ENCODE measurements at regions not wholly inside any gene's neighbourhood (a gene's known extent, or its start where the extent isn't known, plus 50 kb on each side); places are given as distances from the start of the nearest gene placed in this dataset.
A peak's percentile ranks its signal among the peaks of the same experiment; 100 is the strongest.

DNA sequence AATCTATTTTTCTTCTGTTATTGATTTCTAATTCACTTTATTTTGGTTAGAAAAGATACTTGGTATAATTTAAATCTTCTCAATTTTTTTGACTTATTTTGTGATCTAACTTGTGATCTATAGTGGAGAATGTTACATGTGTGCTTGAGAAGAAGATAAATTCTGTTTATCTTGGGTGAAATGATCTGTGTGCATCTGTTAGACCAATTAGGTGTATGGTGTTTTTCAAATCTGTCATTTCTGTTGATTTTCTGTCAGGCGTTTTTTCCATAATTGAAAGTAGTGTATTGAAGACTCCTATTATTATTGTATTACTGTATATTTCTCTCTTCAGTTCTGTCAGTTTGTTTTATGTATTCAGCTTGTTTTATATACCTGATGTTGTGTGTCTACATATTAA lies 1668.3 kb downstream of the PLA2G4A start:
- Mint-ChIP-seq H3K27me3 (ENCODE audit: low read depth, poor library complexity) (peaks cover 2% of the 10 kb centered on the region), H3K27ac (no peak overlapping the region)

DNA sequence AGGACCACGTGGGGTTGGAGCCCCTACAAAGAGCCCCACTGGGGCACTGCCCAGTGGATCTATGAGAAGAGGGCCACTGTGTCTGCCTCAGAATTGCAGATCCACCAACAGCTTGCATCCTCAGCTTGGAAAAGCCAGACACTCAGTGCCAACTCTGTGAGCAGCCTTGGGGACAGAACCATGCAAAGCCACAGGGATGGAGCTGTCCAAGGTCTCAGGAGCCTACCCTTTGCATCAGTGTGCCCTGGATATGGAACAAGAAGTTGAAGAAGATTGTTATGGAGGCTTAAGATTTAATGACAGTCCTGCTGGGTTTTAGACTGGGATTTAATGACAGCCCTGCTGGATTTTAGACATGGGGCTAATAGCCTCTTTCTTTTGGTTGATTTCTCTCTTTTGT lies 1670.9 kb downstream of the PLA2G4A start:
- Mint-ChIP-seq H3K4me1 (no peaks in the 10 kb centered on the region), H3K27me3 (ENCODE audit: low read depth, poor library complexity) (no peaks in the 10 kb centered on the region), H3K4me3 (no peak overlapping the region), H3K27ac (no peak overlapping the region), H3K9me3 (peaks cover 6% of the 10 kb centered on the region), H3K36me3 (ENCODE audit: low read depth) (no peaks in the 10 kb centered on the region)
- TF ChIP-seq, protein P1, sequence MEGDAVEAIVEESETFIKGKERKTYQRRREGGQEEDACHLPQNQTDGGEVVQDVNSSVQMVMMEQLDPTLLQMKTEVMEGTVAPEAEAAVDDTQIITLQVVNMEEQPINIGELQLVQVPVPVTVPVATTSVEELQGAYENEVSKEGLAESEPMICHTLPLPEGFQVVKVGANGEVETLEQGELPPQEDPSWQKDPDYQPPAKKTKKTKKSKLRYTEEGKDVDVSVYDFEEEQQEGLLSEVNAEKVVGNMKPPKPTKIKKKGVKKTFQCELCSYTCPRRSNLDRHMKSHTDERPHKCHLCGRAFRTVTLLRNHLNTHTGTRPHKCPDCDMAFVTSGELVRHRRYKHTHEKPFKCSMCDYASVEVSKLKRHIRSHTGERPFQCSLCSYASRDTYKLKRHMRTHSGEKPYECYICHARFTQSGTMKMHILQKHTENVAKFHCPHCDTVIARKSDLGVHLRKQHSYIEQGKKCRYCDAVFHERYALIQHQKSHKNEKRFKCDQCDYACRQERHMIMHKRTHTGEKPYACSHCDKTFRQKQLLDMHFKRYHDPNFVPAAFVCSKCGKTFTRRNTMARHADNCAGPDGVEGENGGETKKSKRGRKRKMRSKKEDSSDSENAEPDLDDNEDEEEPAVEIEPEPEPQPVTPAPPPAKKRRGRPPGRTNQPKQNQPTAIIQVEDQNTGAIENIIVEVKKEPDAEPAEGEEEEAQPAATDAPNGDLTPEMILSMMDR (IDR thresholded peaks at IDR 0.05) = no peak
- DNase-seq = peak; percentile 27

More for the DNA sequence above, 1668.3 kb downstream of the PLA2G4A start:
- H3K4me3 Mint-ChIP-seq = no peak overlapping the region
- no peaks in the 10 kb centered on the region for H3K36me3 Mint-ChIP-seq (ENCODE audit: low read depth)
- peaks cover 6% of the 10 kb centered on the region for H3K9me3 Mint-ChIP-seq
- DNase-seq = no peak
- H3K4me1 Mint-ChIP-seq = no peaks in the 10 kb centered on the region
- TF ChIP-seq, protein P1 (IDR thresholded peaks at IDR 0.05) = no peak

DNA sequence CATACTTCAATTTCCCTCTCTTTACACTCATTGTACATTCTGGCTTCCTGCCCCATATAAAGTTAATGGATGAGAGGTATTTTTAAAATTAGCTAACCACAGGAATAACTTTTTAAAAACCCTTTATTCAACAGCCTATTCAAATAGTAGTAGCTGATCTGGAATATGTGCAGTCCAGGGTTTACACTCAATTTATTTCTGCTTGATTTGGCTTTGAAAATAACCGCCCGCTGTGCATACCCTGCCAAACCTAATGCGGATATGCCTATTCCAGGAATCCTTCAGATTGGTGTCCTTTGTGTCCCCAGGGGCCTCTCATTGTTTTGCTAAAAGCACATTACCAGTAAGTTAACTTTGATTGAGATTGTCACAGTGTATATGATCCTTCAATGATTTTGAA lies 1686.2 kb downstream of the PLA2G4A start:
- TF ChIP-seq, protein P1 (IDR thresholded peaks at IDR 0.05) = no peak
- Mint-ChIP-seq H3K36me3 (ENCODE audit: low read depth) (no peaks in the 10 kb centered on the region), H3K9me3 (no peaks in the 10 kb centered on the region), H3K27ac (no peak overlapping the region), H3K27me3 (ENCODE audit: low read depth, poor library complexity) (no peaks in the 10 kb centered on the region), H3K4me1 (no peaks in the 10 kb centered on the region), H3K4me3 (no peak overlapping the region)
- no peak for DNase-seq

DNA sequence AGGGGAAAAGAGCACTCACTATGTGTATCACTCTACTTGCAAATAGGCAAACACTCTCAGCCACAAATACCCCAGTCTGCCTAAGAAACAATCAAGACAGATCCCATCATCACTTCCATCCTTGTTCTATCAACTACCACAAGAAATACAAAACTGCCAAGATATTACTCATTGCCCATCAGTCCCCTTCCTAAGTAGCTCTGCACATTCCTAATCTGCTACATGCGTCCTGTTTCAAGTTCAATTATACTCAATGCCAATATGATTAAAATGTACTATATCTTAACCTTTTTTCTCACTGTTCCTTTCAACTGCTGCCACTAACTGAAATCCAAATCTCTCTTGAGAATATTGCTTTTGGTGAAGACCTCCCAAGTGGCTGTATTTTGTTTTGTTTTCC lies 1688.4 kb downstream of the PLA2G4A start:
- H3K27ac Mint-ChIP-seq = no peak overlapping the region
- no peaks in the 10 kb centered on the region for H3K4me1 Mint-ChIP-seq
- H3K4me3 Mint-ChIP-seq = no peak overlapping the region
- no peaks in the 10 kb centered on the region for H3K9me3 Mint-ChIP-seq
- TF ChIP-seq, protein P1 (IDR thresholded peaks at IDR 0.05) = no peak
- no peak for DNase-seq
- H3K27me3 Mint-ChIP-seq (ENCODE audit: low read depth, poor library complexity) = no peaks in the 10 kb centered on the region
- H3K36me3 Mint-ChIP-seq (ENCODE audit: low read depth) = no peaks in the 10 kb centered on the region

DNA sequence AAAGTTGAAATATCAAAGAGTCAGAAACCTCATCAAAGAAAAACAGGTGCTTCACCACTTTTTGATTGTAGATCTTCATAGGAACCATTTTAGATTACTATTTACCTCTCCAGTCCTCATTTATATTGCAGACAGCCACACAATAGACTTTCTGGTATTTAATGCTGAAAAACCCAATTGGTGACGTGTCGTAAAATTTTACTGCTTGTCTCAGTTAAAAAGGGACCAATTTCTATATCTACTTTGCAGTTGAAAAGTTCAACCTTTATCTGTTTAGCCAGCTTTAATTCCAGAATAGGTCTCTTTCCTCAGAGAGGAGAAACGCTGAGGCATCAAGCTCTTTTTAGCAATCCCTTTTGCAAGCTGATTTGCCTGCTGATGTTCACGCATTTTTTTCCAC lies 1722.4 kb downstream of the PLA2G4A start:
- DNase-seq = no peak
- H3K27me3 Mint-ChIP-seq (ENCODE audit: low read depth, poor library complexity) = no peaks in the 10 kb centered on the region
- TF ChIP-seq, protein P1 (IDR thresholded peaks at IDR 0.05) = no peak
- no peak overlapping the region for H3K4me3 Mint-ChIP-seq
- H3K27ac Mint-ChIP-seq = no peak overlapping the region
- no peaks in the 10 kb centered on the region for H3K36me3 Mint-ChIP-seq (ENCODE audit: low read depth)
- no peaks in the 10 kb centered on the region for H3K9me3 Mint-ChIP-seq
- H3K4me1 Mint-ChIP-seq = peaks cover 6% of the 10 kb centered on the region

DNA sequence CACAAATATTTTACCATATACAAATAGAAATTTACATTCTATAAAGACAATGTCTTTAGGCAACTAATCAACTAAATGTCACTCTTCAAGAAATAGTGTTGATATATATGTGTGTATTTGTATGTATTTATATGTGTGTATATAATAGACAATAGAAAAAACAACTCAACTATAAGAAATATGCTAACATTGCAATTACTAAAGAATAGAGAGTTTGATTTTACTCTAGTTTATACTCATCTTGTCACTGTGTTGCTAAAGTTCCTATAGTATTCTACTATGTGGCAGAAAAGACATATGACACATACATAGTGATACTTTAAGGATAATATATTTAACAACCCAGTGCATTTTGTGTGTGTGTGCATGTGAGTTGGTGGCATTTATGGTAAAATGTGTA lies 1728.3 kb downstream of the PLA2G4A start:
- no peak for DNase-seq
- TF ChIP-seq, protein P1 (IDR thresholded peaks at IDR 0.05) = no peak
- Mint-ChIP-seq H3K27me3 (ENCODE audit: low read depth, poor library complexity) (no peaks in the 10 kb centered on the region), H3K9me3 (no peaks in the 10 kb centered on the region), H3K27ac (no peak overlapping the region), H3K36me3 (ENCODE audit: low read depth) (no peaks in the 10 kb centered on the region), H3K4me3 (no peak overlapping the region), H3K4me1 (no peaks in the 10 kb centered on the region)

Data from nephron progenitor cell (in vitro differentiated cells).